ENCODE measurements at regions not wholly inside any gene's neighbourhood (a gene's known extent, or its start where the extent isn't known, plus 50 kb on each side); places are given as distances from the start of the nearest gene placed in this dataset.
"Not testable (repeated sequence)": the region's sequence is repeated elsewhere in the genome, so short reads cannot be mapped to it uniquely, and the experiment has no call there.

DNA sequence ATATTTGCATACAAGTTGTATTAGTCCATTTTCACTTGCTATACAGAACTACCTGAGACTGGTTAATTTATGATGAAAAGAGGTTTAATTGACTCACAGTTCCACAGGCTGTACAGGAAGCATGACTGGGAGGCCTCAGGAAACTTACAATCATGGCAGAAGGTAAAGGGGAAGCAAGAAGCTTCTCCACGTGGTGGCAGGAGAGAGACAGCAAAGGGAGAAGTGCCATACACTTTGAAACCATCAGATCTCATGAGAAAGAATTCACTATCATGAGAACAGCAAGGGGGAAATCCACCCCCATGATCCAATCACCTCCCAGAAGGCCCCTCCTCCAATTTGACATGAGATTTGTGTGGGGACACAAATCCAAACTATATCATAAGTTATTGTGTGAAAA lies 506.7 kb upstream of the DPH6 start:
- H3F3A ChIP-seq (ENCODE audit: insufficient read depth, low read length, poor library complexity, severe bottlenecking); H4K20me1 ChIP-seq (ENCODE audit: insufficient read depth); H3K4me2 ChIP-seq (ENCODE audit: low read length); H3K27ac ChIP-seq (ENCODE audit: low read length); H3K9ac ChIP-seq (ENCODE audit: low read length); H3K27me3 ChIP-seq (ENCODE audit: insufficient read depth, low read depth, low read length); H3K9me3 ChIP-seq (ENCODE audit: low read length); H3K9me2 ChIP-seq (ENCODE audit: insufficient read depth, low read length); H3K79me2 ChIP-seq (replicated peaks; ENCODE audit: insufficient read depth, low read length); H2AFZ ChIP-seq (ENCODE audit: low read depth, low read length); H3K4me3 ChIP-seq (ENCODE audit: low read length); H3K36me3 ChIP-seq (ENCODE audit: insufficient read depth, low read length): not testable (repeated sequence)

DNA sequence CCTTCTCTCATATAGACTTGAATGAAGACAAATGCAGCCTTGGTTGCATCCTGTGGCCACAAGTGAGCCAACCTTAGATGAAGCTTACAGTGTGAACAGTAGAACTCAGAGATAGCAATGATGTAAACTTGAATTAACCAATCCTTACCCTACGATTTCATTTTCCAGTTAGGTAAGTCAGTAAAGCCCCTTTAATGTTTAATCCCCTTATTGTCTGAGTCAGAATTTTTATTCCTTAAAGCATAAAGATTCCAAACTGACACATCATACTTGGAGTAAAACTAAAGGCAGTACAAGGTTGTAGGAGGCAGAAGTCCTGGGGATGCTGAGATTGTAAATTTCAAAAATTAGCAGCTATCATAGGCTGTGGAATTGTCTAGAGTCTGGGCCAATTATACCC lies 507.8 kb upstream of the DPH6 start:
- TF ChIP-seq SMC3 (conservative IDR thresholded peaks at IDR 0.05; ENCODE audit: poor library complexity) = no peak
- no peak for TF ChIP-seq RAD21 (conservative IDR thresholded peaks at IDR 0.05)
- TF ChIP-seq TAF1 (IDR thresholded peaks at IDR 0.05; ENCODE audit: low read depth) = no peak
- no peak for TF ChIP-seq MXI1 (conservative IDR thresholded peaks at IDR 0.05; ENCODE audit: poor library complexity, severe bottlenecking)
- TF ChIP-seq, protein P1, sequence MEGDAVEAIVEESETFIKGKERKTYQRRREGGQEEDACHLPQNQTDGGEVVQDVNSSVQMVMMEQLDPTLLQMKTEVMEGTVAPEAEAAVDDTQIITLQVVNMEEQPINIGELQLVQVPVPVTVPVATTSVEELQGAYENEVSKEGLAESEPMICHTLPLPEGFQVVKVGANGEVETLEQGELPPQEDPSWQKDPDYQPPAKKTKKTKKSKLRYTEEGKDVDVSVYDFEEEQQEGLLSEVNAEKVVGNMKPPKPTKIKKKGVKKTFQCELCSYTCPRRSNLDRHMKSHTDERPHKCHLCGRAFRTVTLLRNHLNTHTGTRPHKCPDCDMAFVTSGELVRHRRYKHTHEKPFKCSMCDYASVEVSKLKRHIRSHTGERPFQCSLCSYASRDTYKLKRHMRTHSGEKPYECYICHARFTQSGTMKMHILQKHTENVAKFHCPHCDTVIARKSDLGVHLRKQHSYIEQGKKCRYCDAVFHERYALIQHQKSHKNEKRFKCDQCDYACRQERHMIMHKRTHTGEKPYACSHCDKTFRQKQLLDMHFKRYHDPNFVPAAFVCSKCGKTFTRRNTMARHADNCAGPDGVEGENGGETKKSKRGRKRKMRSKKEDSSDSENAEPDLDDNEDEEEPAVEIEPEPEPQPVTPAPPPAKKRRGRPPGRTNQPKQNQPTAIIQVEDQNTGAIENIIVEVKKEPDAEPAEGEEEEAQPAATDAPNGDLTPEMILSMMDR (IDR thresholded peaks at IDR 0.05; ENCODE audit: poor library complexity, severe bottlenecking) = no peak
- no peak for TF ChIP-seq EP300 (conservative IDR thresholded peaks at IDR 0.05; ENCODE audit: poor library complexity, severe bottlenecking)
- no peak for TF ChIP-seq POLR2AphosphoS5 (IDR thresholded peaks at IDR 0.05)
- TF ChIP-seq, protein P2, sequence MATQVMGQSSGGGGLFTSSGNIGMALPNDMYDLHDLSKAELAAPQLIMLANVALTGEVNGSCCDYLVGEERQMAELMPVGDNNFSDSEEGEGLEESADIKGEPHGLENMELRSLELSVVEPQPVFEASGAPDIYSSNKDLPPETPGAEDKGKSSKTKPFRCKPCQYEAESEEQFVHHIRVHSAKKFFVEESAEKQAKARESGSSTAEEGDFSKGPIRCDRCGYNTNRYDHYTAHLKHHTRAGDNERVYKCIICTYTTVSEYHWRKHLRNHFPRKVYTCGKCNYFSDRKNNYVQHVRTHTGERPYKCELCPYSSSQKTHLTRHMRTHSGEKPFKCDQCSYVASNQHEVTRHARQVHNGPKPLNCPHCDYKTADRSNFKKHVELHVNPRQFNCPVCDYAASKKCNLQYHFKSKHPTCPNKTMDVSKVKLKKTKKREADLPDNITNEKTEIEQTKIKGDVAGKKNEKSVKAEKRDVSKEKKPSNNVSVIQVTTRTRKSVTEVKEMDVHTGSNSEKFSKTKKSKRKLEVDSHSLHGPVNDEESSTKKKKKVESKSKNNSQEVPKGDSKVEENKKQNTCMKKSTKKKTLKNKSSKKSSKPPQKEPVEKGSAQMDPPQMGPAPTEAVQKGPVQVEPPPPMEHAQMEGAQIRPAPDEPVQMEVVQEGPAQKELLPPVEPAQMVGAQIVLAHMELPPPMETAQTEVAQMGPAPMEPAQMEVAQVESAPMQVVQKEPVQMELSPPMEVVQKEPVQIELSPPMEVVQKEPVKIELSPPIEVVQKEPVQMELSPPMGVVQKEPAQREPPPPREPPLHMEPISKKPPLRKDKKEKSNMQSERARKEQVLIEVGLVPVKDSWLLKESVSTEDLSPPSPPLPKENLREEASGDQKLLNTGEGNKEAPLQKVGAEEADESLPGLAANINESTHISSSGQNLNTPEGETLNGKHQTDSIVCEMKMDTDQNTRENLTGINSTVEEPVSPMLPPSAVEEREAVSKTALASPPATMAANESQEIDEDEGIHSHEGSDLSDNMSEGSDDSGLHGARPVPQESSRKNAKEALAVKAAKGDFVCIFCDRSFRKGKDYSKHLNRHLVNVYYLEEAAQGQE (IDR thresholded peaks at IDR 0.05; ENCODE audit: borderline replicate concordance) = no peak
- no peak for TF ChIP-seq EZH2 (IDR thresholded peaks at IDR 0.05; ENCODE audit: borderline replicate concordance, insufficient read depth, low read length, poor library complexity, severe bottlenecking)
- no peaks in the 10 kb centered on the region for H3K36me3 ChIP-seq (ENCODE audit: insufficient read depth, low read length)
- H3K27ac ChIP-seq (ENCODE audit: low read length) = no peak overlapping the region
- no peak overlapping the region for H3K4me2 ChIP-seq (ENCODE audit: low read length)
- H3K9me2 ChIP-seq (ENCODE audit: insufficient read depth, low read length) = no peaks in the 10 kb centered on the region
- H3K9ac ChIP-seq (ENCODE audit: low read length) = no peak overlapping the region
- no peaks in the 10 kb centered on the region for H3K9me3 ChIP-seq (ENCODE audit: low read length)
- no peaks in the 10 kb centered on the region for H3K79me2 ChIP-seq (replicated peaks; ENCODE audit: insufficient read depth, low read length)
- H4K20me1 ChIP-seq (ENCODE audit: insufficient read depth) = no peaks in the 10 kb centered on the region
- H3K27me3 ChIP-seq (ENCODE audit: insufficient read depth, low read depth, low read length) = no peaks in the 10 kb centered on the region
- H3F3A ChIP-seq (ENCODE audit: insufficient read depth, low read length, poor library complexity, severe bottlenecking) = no peaks in the 10 kb centered on the region
- no peak overlapping the region for H2AFZ ChIP-seq (ENCODE audit: low read depth, low read length)
- no peak overlapping the region for H3K4me3 ChIP-seq (ENCODE audit: low read length)

DNA sequence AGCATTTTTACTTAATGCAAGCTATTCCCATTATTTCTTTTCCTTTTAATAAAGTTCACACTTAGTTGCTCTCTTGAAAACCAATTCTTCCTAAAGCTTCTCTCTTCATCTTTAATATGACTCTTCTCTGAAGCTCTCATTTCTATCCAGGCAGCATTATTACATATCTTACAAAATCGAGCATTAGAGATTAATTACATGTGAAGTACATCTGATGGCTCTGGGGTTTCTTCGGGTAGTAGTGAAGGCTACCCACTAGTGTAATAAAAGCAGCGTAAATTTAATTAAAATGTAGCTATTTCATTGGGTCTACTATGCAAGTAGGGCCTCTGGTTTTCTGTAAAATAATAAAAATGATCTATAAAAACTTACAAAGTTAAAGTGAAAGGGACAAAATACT lies 513.6 kb upstream of the DPH6 start:
- H3K79me2 ChIP-seq (replicated peaks; ENCODE audit: insufficient read depth, low read length) = no peaks in the 10 kb centered on the region
- H3K27ac ChIP-seq (ENCODE audit: low read length) = no peak overlapping the region
- no peaks in the 10 kb centered on the region for H3K36me3 ChIP-seq (ENCODE audit: insufficient read depth, low read length)
- H3K9ac ChIP-seq (ENCODE audit: low read length) = no peak overlapping the region
- no peak overlapping the region for H3K4me3 ChIP-seq (ENCODE audit: low read length)
- H4K20me1 ChIP-seq (ENCODE audit: insufficient read depth) = no peaks in the 10 kb centered on the region
- no peak overlapping the region for H2AFZ ChIP-seq (ENCODE audit: low read depth, low read length)
- no peaks in the 10 kb centered on the region for H3K27me3 ChIP-seq (ENCODE audit: insufficient read depth, low read depth, low read length)
- H3K4me2 ChIP-seq (ENCODE audit: low read length) = no peak overlapping the region
- TF ChIP-seq EZH2 (IDR thresholded peaks at IDR 0.05; ENCODE audit: borderline replicate concordance, insufficient read depth, low read length, poor library complexity, severe bottlenecking) = no peak
- TF ChIP-seq SMC3 (conservative IDR thresholded peaks at IDR 0.05; ENCODE audit: poor library complexity) = no peak
- no peak for TF ChIP-seq TAF1 (IDR thresholded peaks at IDR 0.05; ENCODE audit: low read depth)
- no peak for TF ChIP-seq EP300 (conservative IDR thresholded peaks at IDR 0.05; ENCODE audit: poor library complexity, severe bottlenecking)
- no peaks in the 10 kb centered on the region for H3K9me3 ChIP-seq (ENCODE audit: low read length)
- H3K9me2 ChIP-seq (ENCODE audit: insufficient read depth, low read length) = no peaks in the 10 kb centered on the region
- no peaks in the 10 kb centered on the region for H3F3A ChIP-seq (ENCODE audit: insufficient read depth, low read length, poor library complexity, severe bottlenecking)

All from neural cell (in vitro differentiated cells).